NCI-H2196 treated with DMSO at 0.1 percent for 48 hours (cell line): ENCODE measurements at regions not wholly inside any gene's neighbourhood (a gene's known extent, or its start where the extent isn't known, plus 50 kb on each side); places are given as distances from the start of the nearest gene placed in this dataset.
"Not testable (repeated sequence)": the region's sequence is repeated elsewhere in the genome, so short reads cannot be mapped to it uniquely, and the experiment has no call there.

Experiments used
- DNase-seq: peaks from one replicate; lab custom pipeline; 2025; ENCODE audit not compliant: unreplicated experiment; lab: John Stamatoyannopoulos, UW

GRCh38 chr1:146292940-146293936 lies 64.4 kb upstream of the NOTCH2NLA start:
- DNase-seq = not testable (repeated sequence)

GRCh38 chr1:146292424-146292823 lies 63.6 kb upstream of the NOTCH2NLA start:
- DNase-seq = not testable (repeated sequence)

GRCh38 chr1:146287881-146288280 lies 59.1 kb upstream of the NOTCH2NLA start:
- DNase-seq = not testable (repeated sequence)

- DNase-seq = not testable (repeated sequence)
Observed at GRCh38 chr1:146284760-146285159, 55.9 kb upstream of the NOTCH2NLA start.

GRCh38 chr1:146283527-146283880 lies 54.7 kb upstream of the NOTCH2NLA start:
- not testable (repeated sequence) for DNase-seq

GRCh38 chr1:146282807-146283526 lies 54.1 kb upstream of the NOTCH2NLA start:
- DNase-seq = not testable (repeated sequence)

- not testable (repeated sequence) for DNase-seq
Observed at GRCh38 chr1:146281522-146281921, 52.7 kb upstream of the NOTCH2NLA start.

GRCh38 chr1:146278758-146279157 lies 49.9 kb upstream of the NOTCH2NLA start:
- not testable (repeated sequence) for DNase-seq
